GM12865 (cell line): ENCODE measurements at regions not wholly inside any gene's neighbourhood (a gene's known extent, or its start where the extent isn't known, plus 50 kb on each side); places are given as distances from the start of the nearest gene placed in this dataset.

Experiments used
- DNase-seq: peaks from one replicate; pipeline ENCODE4 v3.0.0; 2010; ENCODE audit warnings: low read depth
- H3K4me3 ChIP-seq: 2 replicates; pipeline ENCODE4 v1.5.1; 2011; ENCODE audit warnings: mild to moderate bottlenecking, low read depth, low read length, control low read depth
- TF ChIP-seq, protein P1 (sequence below): IDR thresholded peaks from 2 replicates; pipeline ENCODE4 v1.5.1; 2011; ENCODE audit warnings: low read length, control low read depth, low read depth, inconsistent platforms; ENCODE audit not compliant: insufficient read depth; ENCODE audit errors: missing control alignments

- TF ChIP-seq, protein P1, sequence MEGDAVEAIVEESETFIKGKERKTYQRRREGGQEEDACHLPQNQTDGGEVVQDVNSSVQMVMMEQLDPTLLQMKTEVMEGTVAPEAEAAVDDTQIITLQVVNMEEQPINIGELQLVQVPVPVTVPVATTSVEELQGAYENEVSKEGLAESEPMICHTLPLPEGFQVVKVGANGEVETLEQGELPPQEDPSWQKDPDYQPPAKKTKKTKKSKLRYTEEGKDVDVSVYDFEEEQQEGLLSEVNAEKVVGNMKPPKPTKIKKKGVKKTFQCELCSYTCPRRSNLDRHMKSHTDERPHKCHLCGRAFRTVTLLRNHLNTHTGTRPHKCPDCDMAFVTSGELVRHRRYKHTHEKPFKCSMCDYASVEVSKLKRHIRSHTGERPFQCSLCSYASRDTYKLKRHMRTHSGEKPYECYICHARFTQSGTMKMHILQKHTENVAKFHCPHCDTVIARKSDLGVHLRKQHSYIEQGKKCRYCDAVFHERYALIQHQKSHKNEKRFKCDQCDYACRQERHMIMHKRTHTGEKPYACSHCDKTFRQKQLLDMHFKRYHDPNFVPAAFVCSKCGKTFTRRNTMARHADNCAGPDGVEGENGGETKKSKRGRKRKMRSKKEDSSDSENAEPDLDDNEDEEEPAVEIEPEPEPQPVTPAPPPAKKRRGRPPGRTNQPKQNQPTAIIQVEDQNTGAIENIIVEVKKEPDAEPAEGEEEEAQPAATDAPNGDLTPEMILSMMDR, result no peak
- H3K4me3 ChIP-seq, result no peak overlapping the region
- DNase-seq, result no peak
Measured at GRCh38 chr14:38877744-38878388, 225.2 kb downstream of the SEC23A start.

DNA sequence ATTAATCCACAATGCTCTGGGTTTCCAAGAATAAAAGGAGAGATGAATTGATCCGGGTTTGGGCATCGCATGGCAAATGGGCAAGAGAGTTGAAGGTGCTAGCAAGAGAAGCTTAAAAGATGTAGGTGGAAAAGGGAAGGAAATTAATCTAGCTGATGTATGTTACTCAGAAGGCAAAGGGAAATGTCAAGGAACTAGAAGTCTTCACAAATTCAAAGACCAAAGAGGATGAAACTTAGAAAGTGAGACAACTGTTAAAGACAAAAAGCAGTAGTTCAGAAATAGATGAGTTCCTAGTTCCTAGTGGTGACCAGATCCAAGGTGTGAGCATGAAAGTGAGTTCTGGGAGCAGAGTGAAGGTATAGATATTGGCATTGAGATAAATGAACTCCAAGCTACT, 228.3 kb downstream of the SEC23A start:
- TF ChIP-seq, protein P1, result no peak
- DNase-seq, result no peak
- H3K4me3 ChIP-seq, result no peak overlapping the region

DNA sequence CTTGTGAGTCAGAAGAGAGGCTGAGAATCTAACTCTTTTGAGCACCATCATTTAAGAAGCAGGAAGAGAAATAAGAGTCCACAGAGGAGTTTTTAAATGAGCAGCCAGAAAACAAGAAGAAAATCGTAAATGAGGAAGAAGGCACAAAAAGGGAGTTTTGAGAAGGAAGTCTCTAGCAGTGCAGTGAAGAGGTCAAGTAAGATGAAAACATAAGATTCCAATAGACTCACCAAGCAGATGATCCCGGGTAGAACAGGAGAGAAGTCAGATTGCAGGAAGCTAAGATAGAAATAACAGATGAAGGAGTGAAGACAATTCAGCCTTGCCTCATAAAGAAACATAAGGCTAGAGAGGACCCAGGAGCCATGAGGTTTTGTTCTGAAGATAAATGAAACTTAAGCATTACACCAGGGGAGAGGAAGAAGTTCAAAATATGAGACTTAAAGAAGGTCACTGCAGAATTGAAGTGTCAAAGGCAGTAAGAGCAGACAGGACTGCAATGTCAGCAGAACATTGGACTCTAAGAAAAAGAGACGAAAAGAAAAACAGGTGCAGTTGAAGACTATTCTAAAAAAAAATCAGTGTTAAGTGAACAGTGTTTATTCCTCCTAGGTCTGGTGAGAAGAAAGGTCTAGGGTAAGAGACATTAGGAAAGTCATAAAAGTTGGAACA, 229.0 kb downstream of the SEC23A start:
- no peak overlapping the region for H3K4me3 ChIP-seq
- no peak for DNase-seq
- TF ChIP-seq, protein P1, result no peak

GRCh38 chr14:38870296-38870836, 232.7 kb downstream of the SEC23A start:
- TF ChIP-seq, protein P1, result no peak
- no peak for DNase-seq
- H3K4me3 ChIP-seq, result no peak overlapping the region

DNA sequence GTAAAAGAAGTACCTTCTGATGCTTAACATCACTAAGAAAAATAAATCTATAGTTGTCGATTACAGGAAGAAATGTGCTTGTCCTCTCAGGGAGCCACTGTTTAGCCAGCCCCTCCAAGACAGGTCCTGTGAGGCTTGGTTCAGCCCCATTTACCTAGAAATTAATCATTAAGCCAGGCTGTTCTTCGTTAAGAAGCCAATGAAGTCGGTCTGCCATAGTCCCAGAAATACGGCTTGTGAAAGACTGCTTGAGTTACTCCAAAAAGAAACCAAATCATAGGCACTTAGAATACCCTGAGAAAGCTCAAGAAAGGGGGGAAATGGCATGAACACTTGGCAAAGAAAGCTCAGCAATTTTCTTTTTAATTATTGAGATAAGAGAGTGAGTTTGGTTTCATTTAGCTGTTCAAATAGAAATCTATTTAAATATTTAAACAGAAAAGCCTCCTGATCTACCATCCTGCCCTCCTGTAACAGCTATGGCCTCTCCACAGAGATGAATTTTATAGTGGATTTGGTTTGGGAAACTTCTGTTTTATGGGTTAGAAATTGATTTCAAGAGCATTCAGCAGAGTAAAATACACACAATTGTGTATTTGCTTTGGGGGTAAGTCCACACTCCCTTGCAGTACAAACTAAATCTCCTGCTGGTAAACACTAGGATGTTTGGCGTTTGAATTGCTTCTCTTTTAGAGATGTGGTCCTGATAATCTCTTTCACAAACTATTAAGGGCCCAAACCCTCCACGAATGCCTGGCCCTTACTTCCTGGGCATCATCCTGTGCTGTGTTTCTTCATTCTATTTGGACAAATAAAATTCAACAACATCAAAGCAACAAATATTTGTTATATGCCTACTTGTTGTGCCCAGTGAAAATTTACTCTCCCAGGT, 234.4 kb downstream of the SEC23A start:
- no peak overlapping the region for H3K4me3 ChIP-seq
- TF ChIP-seq, protein P1, result no peak
- DNase-seq, result no peak

- DNase-seq, result peak; percentile 84
- TF ChIP-seq, protein P1, result peak; percentile 82
- no peak overlapping the region for H3K4me3 ChIP-seq
Measured at GRCh38 chr14:38867561-38868150, 235.4 kb downstream of the SEC23A start.
